NCI-H1048 (cell line): ENCODE measurements at regions not wholly inside any gene's neighbourhood (a gene's known extent, or its start where the extent isn't known, plus 50 kb on each side); places are given as distances from the start of the nearest gene placed in this dataset.
"Not testable (repeated sequence)": the region's sequence is repeated elsewhere in the genome, so short reads cannot be mapped to it uniquely, and the experiment has no call there.

Source experiments
- DNase-seq: peaks from one replicate; lab custom pipeline; 2025; lab: John Stamatoyannopoulos, UW

DNA sequence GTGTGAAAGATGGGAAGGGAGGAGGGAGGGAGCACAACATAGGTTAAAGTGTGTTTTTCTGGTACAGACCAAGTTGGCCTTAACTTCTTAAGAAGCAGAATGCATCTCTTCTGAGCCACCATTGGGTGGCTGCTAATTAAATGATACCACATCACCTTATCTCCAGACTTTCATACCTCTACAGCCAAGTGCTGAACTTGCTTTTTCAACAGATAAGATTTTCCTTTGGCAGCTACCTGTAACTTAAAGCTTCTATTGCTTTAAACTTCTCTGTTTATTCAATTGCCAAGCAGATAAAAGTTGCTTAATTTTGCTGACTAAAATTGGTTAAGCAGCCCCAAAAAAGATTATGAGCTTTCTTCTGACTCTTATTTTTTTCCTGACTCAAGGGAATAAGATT is 292.4 kb upstream of the SGO1 start:
- DNase-seq = no peak

DNA sequence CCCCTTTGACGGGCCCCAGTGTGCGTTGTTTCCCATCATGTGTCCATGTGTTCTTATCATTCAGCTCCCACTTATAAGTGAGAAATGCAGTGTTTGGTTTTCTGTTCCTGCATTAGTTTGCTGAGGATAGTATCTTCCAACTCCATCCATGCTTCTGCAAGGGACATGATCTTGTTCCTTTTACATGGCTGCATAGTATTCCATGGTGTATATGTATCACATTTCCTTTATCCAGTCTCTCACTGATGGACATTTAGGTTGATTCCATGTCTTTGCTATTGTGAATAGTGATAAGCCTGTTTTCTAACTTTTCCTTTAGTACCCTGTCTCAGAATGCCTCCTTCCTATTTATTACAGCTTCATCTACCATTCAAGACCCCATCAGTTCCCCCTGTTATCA is 278.2 kb upstream of the SGO1 start:
- not testable (repeated sequence) for DNase-seq

- DNase-seq = no peak
Observed at GRCh38 chr3:20462723-20463122, 276.7 kb upstream of the SGO1 start.

DNA sequence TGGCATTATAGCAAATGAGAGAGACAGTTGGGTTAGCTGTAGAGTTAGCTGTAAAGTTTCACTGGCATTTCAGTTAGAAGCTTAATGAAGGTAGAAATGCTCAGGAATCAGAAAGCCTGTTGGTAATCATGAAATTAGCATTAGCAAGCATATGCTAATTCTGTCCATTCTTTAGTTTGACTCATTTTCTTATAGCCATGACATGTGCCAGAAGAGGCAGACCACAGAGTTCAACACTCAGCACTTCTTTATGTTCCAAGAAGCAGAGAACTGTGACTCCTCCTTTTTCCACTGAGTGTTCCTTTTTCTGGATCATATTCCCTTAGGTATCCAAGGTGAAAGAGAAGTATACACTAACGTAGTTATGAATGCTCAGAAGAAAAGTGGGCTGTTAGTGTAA is 276.2 kb upstream of the SGO1 start:
- DNase-seq = no peak

GRCh38 chr3:20458994-20459716 is 273.1 kb upstream of the SGO1 start:
- no peak for DNase-seq

GRCh38 chr3:20456511-20456910 is 270.5 kb upstream of the SGO1 start:
- no peak for DNase-seq

DNA sequence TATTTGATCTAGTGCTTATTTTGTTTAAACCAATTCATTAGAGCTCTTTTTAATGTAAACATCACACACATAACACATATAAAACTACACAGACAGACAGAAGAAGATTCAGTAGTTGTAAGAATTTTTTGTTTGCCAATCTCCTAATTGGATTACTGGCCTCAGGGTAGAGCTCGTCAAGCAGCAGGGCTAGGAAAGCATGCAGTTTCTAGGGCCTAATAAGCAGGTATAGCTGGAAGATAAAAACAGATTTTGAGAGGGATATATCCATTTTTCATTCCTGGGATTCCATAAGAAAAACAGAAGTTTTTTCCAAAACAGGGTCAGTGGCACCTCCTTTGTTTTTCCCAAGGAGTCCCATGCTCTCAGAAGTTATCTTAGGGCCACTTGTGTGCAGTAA is 265.2 kb upstream of the SGO1 start:
- no peak for DNase-seq

DNA sequence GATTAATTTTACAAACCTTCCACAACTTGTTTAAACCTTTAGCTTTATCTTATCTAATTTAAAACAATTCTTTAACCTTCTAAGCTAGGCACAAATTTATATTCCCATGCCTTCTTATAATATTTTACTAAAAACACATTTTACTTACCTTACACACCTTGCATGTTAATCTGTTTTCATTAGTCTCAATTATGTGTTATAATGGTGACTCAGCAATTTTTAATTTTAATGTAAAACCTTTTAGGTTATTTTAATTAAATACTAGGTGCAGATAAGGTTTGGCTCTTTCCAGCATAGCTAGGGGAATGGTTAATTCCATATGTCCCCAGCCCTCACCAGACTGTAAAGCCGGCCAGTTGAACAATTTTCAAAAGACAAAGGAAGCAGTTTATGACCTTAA is 264.6 kb upstream of the SGO1 start:
- no peak for DNase-seq

GRCh38 chr3:20442846-20443245 is 256.8 kb upstream of the SGO1 start:
- DNase-seq = no peak

GRCh38 chr3:20427268-20427667 is 241.3 kb upstream of the SGO1 start:
- not testable (repeated sequence) for DNase-seq

GRCh38 chr3:20425138-20425537 is 239.1 kb upstream of the SGO1 start:
- DNase-seq = no peak

DNA sequence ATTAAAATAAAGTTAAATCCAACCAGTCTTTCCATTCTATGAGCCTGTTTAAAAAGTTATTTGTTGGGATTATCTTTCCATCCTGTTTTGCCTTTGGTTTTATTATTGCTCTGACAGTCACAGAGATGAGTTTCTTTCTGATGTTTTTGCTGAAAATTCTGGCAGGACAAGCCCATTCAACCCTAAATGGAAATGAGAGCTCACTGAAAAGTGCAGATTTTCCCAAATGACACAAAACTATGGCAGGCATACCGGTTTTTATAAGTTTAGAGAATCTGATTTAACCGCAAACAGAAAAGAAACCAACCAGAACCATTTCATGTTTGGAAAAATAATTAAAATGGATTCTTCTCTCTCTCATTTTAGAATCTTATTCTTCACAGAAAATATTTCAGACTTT is 238.1 kb upstream of the SGO1 start:
- DNase-seq = no peak

- no peak for DNase-seq
Observed at GRCh38 chr3:20422391-20422790, 236.4 kb upstream of the SGO1 start.

GRCh38 chr3:20417388-20418108 is 231.5 kb upstream of the SGO1 start:
- DNase-seq = no peak

GRCh38 chr3:20406611-20407011 is 220.6 kb upstream of the SGO1 start:
- no peak for DNase-seq

- DNase-seq = no peak
Observed at GRCh38 chr3:20405744-20406143, 219.7 kb upstream of the SGO1 start.

- no peak for DNase-seq
Observed at GRCh38 chr3:20405231-20405630, 219.2 kb upstream of the SGO1 start.

GRCh38 chr3:20404741-20405100 is 218.7 kb upstream of the SGO1 start:
- DNase-seq = no peak

DNA sequence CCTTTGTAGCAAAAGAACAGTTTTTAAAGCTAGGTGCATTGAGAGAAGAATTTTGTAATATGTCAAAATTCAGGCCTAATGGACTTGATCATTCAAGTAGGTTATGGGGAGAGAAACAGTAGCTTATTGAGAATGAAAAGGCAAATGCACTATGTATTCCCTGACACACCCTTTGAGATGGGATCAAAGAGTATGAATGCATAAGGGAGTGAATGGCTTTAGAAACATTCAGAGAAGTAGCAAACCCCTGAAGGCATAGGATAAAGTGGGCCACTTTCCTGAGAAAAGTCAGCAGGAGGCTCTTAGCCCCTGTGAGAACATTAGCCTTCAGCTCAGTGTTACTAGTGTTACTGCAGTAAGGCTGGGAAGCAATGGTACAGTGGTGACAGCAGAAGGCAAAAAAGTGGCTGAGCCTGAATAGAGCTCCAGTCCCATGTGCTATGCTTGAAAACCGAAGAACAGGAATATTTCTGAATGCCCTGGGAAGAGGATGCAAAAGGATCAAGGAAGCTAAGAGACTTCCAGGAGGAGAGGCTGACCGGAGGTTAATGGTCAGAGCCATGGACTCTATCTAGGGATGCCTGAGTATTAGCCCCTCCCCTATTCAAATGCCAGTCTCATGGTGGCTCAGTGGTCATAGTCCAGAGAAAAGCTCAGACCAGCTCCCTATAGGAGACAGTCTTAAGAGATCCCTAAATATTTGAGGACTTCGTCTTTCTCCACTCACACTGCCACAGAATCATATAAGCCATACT is 218.2 kb upstream of the SGO1 start:
- DNase-seq = no peak

DNA sequence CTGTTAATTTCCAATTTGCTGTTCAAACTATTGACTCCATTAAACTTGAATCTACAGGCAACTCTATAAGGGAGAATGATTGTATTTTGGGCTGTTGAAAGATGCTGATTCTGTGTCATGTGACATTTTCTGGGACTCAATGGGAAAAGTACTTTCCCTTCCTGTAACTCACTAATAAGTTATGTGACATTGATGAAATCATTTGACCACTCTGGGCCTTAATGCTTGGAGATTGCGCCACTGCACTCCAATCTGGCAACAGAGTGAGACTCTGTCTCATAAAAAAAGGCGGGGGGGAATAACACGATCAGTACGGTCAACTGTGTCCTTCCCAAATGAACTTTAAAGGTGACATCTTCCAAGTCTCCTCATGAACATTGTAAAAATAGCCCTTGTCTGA is 215.2 kb upstream of the SGO1 start:
- DNase-seq = no peak

DNA sequence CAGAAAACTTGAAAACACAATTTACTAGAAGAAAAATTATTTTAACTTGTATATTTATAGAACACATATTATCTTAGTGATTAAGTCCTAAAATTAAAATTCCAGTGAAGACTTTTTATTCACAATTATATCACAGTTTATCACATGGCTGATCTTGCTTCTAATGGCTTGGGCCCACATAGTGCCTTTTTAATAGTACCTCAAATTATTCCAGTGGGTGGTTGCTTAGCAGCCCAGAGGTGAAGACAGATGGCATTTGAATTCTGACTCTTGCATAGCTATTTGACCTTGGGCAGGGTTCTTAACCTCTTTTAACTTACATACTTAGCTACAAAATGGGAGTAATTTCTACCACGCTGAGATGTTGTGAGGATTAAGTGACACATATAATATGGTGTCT is 214.7 kb upstream of the SGO1 start:
- no peak for DNase-seq

GRCh38 chr3:20400281-20400680 is 214.3 kb upstream of the SGO1 start:
- no peak for DNase-seq

GRCh38 chr3:20396335-20396734 is 210.3 kb upstream of the SGO1 start:
- DNase-seq = no peak
